Liver (tissue), 3 donors: ENCODE measurements at regions not wholly inside any gene's neighbourhood (a gene's known extent, or its start where the extent isn't known, plus 50 kb on each side); places are given as distances from the start of the nearest gene placed in this dataset.

Experiments
- EGR1 ChIP-seq, 2 donors: IDR thresholded peaks; 2 replicates each; pipeline ENCODE4 v1.6.1; 2016 to 2018; ENCODE audit warnings: antibody characterized with exemption in 2 of 2, low read depth in 2 of 2
- HNF4A ChIP-seq, 2 donors: conservative IDR thresholded peaks; 2 replicates each; pipeline ENCODE4 v1.6.1; 2016; ENCODE audit warnings: antibody characterized with exemption in 2 of 2, mild to moderate bottlenecking in 2 of 2
- JUND ChIP-seq, 2 donors: IDR thresholded peaks; 2 replicates each; pipeline ENCODE4 v1.6.1; 2016; ENCODE audit warnings: antibody characterized with exemption in 2 of 2
- RXRA ChIP-seq, 2 donors: IDR thresholded peaks; 2 replicates each; pipeline ENCODE4 v1.6.1; 2017 to 2018; ENCODE audit warnings: antibody characterized with exemption in 2 of 2, mild to moderate bottlenecking in 1 of 2
- YY1 ChIP-seq: IDR thresholded peaks from 2 replicates; pipeline ENCODE4 v1.6.1; 2016; ENCODE audit warnings: antibody characterized with exemption, mild to moderate bottlenecking
- TF ChIP-seq, protein P1 (sequence below): fragments of 150-350 bp; IDR thresholded peaks from 2 replicates; pipeline ENCODE4 v1.5.1; 2017; ENCODE audit warnings: improper control_type of control experiment, low read depth, low read length; ENCODE audit not compliant: missing input control
- TF ChIP-seq, protein P2 (sequence below): IDR thresholded peaks from 2 replicates; pipeline ENCODE4 v1.6.1; 2016; ENCODE audit warnings: antibody characterized with exemption
- TF ChIP-seq, protein P3 (sequence below): IDR thresholded peaks from 2 replicates; pipeline ENCODE4 v1.6.1; 2016; ENCODE audit warnings: antibody characterized with exemption
- donor health status: healthy.
- donor health status: healthy.

DNA sequence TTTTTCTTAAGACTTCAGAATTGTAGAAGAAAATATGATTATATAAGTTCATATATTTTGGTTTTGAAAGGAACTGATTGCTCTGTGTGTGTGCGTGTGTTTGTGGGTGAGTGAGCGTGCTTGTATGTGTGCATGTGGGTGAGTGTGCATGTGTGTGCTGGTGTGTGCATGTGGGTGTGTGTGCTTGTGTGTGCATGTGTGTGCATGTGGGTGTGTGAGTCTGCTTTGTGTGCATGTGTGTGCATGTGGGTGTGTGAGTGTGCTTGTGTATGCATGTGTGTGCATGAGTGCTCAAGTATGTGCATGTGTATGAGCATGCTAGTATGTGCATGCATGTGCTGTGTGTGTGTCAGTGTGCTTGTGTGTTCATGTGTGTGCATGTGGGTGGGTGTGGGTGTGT, 238.5 kb downstream of the CDC5L start:
- TF ChIP-seq, protein P1, sequence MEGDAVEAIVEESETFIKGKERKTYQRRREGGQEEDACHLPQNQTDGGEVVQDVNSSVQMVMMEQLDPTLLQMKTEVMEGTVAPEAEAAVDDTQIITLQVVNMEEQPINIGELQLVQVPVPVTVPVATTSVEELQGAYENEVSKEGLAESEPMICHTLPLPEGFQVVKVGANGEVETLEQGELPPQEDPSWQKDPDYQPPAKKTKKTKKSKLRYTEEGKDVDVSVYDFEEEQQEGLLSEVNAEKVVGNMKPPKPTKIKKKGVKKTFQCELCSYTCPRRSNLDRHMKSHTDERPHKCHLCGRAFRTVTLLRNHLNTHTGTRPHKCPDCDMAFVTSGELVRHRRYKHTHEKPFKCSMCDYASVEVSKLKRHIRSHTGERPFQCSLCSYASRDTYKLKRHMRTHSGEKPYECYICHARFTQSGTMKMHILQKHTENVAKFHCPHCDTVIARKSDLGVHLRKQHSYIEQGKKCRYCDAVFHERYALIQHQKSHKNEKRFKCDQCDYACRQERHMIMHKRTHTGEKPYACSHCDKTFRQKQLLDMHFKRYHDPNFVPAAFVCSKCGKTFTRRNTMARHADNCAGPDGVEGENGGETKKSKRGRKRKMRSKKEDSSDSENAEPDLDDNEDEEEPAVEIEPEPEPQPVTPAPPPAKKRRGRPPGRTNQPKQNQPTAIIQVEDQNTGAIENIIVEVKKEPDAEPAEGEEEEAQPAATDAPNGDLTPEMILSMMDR = no peak
- TF ChIP-seq, protein P2, sequence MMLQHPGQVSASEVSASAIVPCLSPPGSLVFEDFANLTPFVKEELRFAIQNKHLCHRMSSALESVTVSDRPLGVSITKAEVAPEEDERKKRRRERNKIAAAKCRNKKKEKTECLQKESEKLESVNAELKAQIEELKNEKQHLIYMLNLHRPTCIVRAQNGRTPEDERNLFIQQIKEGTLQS = no peak
- TF ChIP-seq HNF4A (conservative IDR thresholded peaks at IDR 0.05) = no peak
- TF ChIP-seq YY1 = no peak
- no peak for TF ChIP-seq EGR1 (IDR thresholded peaks at IDR 0.05; ENCODE audit: low read depth in 2 of 2)
- TF ChIP-seq RXRA (IDR thresholded peaks at IDR 0.05) = no peak
- TF ChIP-seq, protein P3, sequence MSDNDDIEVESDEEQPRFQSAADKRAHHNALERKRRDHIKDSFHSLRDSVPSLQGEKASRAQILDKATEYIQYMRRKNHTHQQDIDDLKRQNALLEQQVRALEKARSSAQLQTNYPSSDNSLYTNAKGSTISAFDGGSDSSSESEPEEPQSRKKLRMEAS = no peak
- no peak for TF ChIP-seq JUND (IDR thresholded peaks at IDR 0.05)
